ENCODE measurements at regions not wholly inside any gene's neighbourhood (a gene's known extent, or its start where the extent isn't known, plus 50 kb on each side); places are given as distances from the start of the nearest gene placed in this dataset.
A peak's percentile ranks its signal among the peaks of the same experiment; 100 is the strongest.

- DNase-seq (ENCODE audit: low spot score) (no peak), ATAC-seq (ENCODE audit: low read depth) (no peak)
- Histone ChIP-seq H3K36me3 (ENCODE audit: low read depth) (no peaks in the 10 kb centered on the region), H3K27ac (ENCODE audit: poor library complexity, severe bottlenecking) (no peak overlapping the region), H3K4me3 (ENCODE audit: severe bottlenecking) (no peak overlapping the region), H3K9me3 (ENCODE audit: severe bottlenecking) (no peaks in the 10 kb centered on the region), H3K4me1 (ENCODE audit: insufficient read depth, poor library complexity, severe bottlenecking) (no peaks in the 10 kb centered on the region), H3K27me3 (ENCODE audit: insufficient read depth, poor library complexity, severe bottlenecking) (no peaks in the 10 kb centered on the region)
- TF ChIP-seq CTCF (IDR thresholded peaks at IDR 0.05; ENCODE audit: poor library complexity, severe bottlenecking), result no peak
Observed at GRCh38 chrY:8536277-8536676, 801.0 kb upstream of the TSPY4 start.

- Histone ChIP-seq H3K4me1 (ENCODE audit: insufficient read depth, poor library complexity, severe bottlenecking) (no peaks in the 10 kb centered on the region), H3K36me3 (ENCODE audit: low read depth) (no peaks in the 10 kb centered on the region), H3K27me3 (ENCODE audit: insufficient read depth, poor library complexity, severe bottlenecking) (no peaks in the 10 kb centered on the region), H3K9me3 (ENCODE audit: severe bottlenecking) (no peaks in the 10 kb centered on the region), H3K27ac (ENCODE audit: poor library complexity, severe bottlenecking) (no peak overlapping the region), H3K4me3 (ENCODE audit: severe bottlenecking) (no peak overlapping the region)
- DNase-seq (ENCODE audit: low spot score) (no peak), ATAC-seq (ENCODE audit: low read depth) (peak; percentile 89)
- peak; percentile 67 for TF ChIP-seq CTCF (IDR thresholded peaks at IDR 0.05; ENCODE audit: poor library complexity, severe bottlenecking)
Observed at GRCh38 chrY:8541306-8541705, 796.0 kb upstream of the TSPY4 start.

- ATAC-seq (ENCODE audit: low read depth) (no peak), DNase-seq (ENCODE audit: low spot score) (no peak)
- no peaks in the 10 kb centered on the region for H3K4me1 ChIP-seq (ENCODE audit: insufficient read depth, poor library complexity, severe bottlenecking)
- no peaks in the 10 kb centered on the region for H3K36me3 ChIP-seq (ENCODE audit: low read depth)
- no peak overlapping the region for H3K27ac ChIP-seq (ENCODE audit: poor library complexity, severe bottlenecking)
- no peaks in the 10 kb centered on the region for H3K9me3 ChIP-seq (ENCODE audit: severe bottlenecking)
- TF ChIP-seq CTCF (IDR thresholded peaks at IDR 0.05; ENCODE audit: poor library complexity, severe bottlenecking), result no peak
- no peaks in the 10 kb centered on the region for H3K27me3 ChIP-seq (ENCODE audit: insufficient read depth, poor library complexity, severe bottlenecking)
- H3K4me3 ChIP-seq (ENCODE audit: severe bottlenecking), result no peak overlapping the region
Observed at GRCh38 chrY:8544715-8545114, 792.5 kb upstream of the TSPY4 start.

- Histone ChIP-seq H3K4me1 (ENCODE audit: insufficient read depth, poor library complexity, severe bottlenecking) (peaks cover 4% of the 10 kb centered on the region), H3K9me3 (ENCODE audit: severe bottlenecking) (no peaks in the 10 kb centered on the region), H3K27me3 (ENCODE audit: insufficient read depth, poor library complexity, severe bottlenecking) (no peaks in the 10 kb centered on the region), H3K4me3 (ENCODE audit: severe bottlenecking) (no peak overlapping the region), H3K36me3 (ENCODE audit: low read depth) (no peaks in the 10 kb centered on the region), H3K27ac (ENCODE audit: poor library complexity, severe bottlenecking) (no peak overlapping the region)
- TF ChIP-seq CTCF (IDR thresholded peaks at IDR 0.05; ENCODE audit: poor library complexity, severe bottlenecking), result no peak
- DNase-seq (ENCODE audit: low spot score) (no peak), ATAC-seq (ENCODE audit: low read depth) (peak; percentile 47; the same call in 2 of the 3 replicates)
Observed at GRCh38 chrY:8547931-8548330, 789.3 kb upstream of the TSPY4 start.

- H3K4me3 ChIP-seq (ENCODE audit: severe bottlenecking), result no peak overlapping the region
- DNase-seq (ENCODE audit: low spot score), result no peak
- H3K27me3 ChIP-seq (ENCODE audit: insufficient read depth, poor library complexity, severe bottlenecking), result no peaks in the 10 kb centered on the region
- peak overlapping the region; percentile 8 for H3K27ac ChIP-seq (ENCODE audit: poor library complexity, severe bottlenecking)
- H3K4me1 ChIP-seq (ENCODE audit: insufficient read depth, poor library complexity, severe bottlenecking), result peaks cover 4% of the 10 kb centered on the region
- H3K9me3 ChIP-seq (ENCODE audit: severe bottlenecking), result no peaks in the 10 kb centered on the region
- ATAC-seq (ENCODE audit: low read depth), result peak; percentile 78
- no peaks in the 10 kb centered on the region for H3K36me3 ChIP-seq (ENCODE audit: low read depth)
- TF ChIP-seq CTCF (IDR thresholded peaks at IDR 0.05; ENCODE audit: poor library complexity, severe bottlenecking), result no peak
Observed at GRCh38 chrY:8551323-8551722, 785.9 kb upstream of the TSPY4 start.

All from RWPE2 (cell line).